ENCODE measurements at regions not wholly inside any gene's neighbourhood (a gene's known extent, or its start where the extent isn't known, plus 50 kb on each side); places are given as distances from the start of the nearest gene placed in this dataset.

DNA sequence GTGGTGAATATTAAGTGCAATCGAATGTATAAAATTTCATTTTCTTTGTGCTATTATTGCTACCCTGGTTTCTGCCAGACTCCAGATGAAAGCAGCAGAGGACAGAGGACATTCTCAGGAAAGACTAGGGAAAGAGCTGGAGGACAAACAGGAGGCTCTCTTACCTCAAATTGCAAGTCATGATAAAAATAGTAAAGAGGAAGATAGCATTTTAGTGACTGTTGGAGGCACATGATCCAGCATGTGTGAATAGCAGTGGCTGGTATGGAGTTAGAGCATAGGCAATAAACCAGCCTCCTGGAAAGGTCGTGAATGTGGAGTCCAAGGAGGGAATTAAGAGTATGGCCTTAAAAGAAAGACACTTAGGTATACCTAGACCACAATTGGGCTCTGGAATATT lies 1040.0 kb downstream of the STPG2 start:
- no peaks in the 10 kb centered on the region for H3K36me3 Mint-ChIP-seq (ENCODE audit: low read depth)
- Histone ChIP-seq H3K36me3 (ENCODE audit: control insufficient read depth, insufficient read depth, low read length) (no peaks in the 10 kb centered on the region), H3K27ac (ENCODE audit: low read depth, low read length) (no peak overlapping the region), H3K9ac (ENCODE audit: extremely low read depth, low read length, poor library complexity, severe bottlenecking) (no peak overlapping the region), H3K9me3 (ENCODE audit: control insufficient read depth, low read length) (no peaks in the 10 kb centered on the region), H3K4me1 (ENCODE audit: control insufficient read depth, insufficient read depth, low read length) (no peaks in the 10 kb centered on the region), H3K27me3 (ENCODE audit: control insufficient read depth, insufficient read depth, low read length, poor library complexity, severe bottlenecking) (no peaks in the 10 kb centered on the region), H3K4me3 (ENCODE audit: low read length) (no peak overlapping the region)
- no peak overlapping the region for H3K27ac Mint-ChIP-seq
- no peak for DNase-seq
- H3K4me3 Mint-ChIP-seq = no peak overlapping the region
- peaks cover 3% of the 10 kb centered on the region for H3K9me3 Mint-ChIP-seq
- no peaks in the 10 kb centered on the region for H3K4me1 Mint-ChIP-seq
- no peaks in the 10 kb centered on the region for H3K27me3 Mint-ChIP-seq (ENCODE audit: insufficient read depth)
- WGBS, 2 experiments (ENCODE audit: insufficient coverage in 1 of 2, insufficient read length in 1 of 2) = 87 to 93% methylated on average over 2 of the region's 2 CpGs
- TF ChIP-seq, protein P1, sequence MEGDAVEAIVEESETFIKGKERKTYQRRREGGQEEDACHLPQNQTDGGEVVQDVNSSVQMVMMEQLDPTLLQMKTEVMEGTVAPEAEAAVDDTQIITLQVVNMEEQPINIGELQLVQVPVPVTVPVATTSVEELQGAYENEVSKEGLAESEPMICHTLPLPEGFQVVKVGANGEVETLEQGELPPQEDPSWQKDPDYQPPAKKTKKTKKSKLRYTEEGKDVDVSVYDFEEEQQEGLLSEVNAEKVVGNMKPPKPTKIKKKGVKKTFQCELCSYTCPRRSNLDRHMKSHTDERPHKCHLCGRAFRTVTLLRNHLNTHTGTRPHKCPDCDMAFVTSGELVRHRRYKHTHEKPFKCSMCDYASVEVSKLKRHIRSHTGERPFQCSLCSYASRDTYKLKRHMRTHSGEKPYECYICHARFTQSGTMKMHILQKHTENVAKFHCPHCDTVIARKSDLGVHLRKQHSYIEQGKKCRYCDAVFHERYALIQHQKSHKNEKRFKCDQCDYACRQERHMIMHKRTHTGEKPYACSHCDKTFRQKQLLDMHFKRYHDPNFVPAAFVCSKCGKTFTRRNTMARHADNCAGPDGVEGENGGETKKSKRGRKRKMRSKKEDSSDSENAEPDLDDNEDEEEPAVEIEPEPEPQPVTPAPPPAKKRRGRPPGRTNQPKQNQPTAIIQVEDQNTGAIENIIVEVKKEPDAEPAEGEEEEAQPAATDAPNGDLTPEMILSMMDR (conservative IDR thresholded peaks at IDR 0.05) = no peak

DNA sequence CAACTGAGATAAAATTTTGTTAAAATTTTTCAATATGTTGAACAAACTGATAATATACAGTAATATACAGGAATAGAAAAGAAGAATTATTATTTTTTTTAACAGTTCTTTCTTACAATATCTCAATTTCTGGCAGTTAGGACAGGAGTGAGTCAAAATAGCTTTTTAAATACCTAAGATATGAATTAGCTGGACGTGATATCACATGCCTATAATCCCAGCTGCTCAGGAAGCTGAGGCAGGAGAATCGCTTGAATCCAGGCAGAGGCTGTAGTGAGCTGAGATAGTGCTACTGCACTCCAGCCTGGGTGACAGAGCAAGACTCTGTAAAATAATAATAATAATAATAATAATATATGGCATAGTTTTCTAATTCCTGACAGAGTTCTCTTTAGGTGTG lies 1039.3 kb downstream of the STPG2 start:
- H3K4me1 ChIP-seq (ENCODE audit: control insufficient read depth, insufficient read depth, low read length) = no peaks in the 10 kb centered on the region
- Mint-ChIP-seq H3K4me1 (no peaks in the 10 kb centered on the region), H3K27me3 (ENCODE audit: insufficient read depth) (no peaks in the 10 kb centered on the region), H3K27ac (no peak overlapping the region), H3K4me3 (no peak overlapping the region), H3K9me3 (peaks cover 3% of the 10 kb centered on the region), H3K36me3 (ENCODE audit: low read depth) (no peaks in the 10 kb centered on the region)
- TF ChIP-seq, protein P1 (conservative IDR thresholded peaks at IDR 0.05) = no peak
- no peak overlapping the region for H3K9ac ChIP-seq (ENCODE audit: extremely low read depth, low read length, poor library complexity, severe bottlenecking)
- DNase-seq = no peak
- WGBS, 2 experiments (ENCODE audit: insufficient coverage in 1 of 2, insufficient read length in 1 of 2) = 87 to 90% methylated on average over 2 of the region's 2 CpGs
- H3K36me3 ChIP-seq (ENCODE audit: control insufficient read depth, insufficient read depth, low read length) = no peaks in the 10 kb centered on the region
- no peak overlapping the region for H3K4me3 ChIP-seq (ENCODE audit: low read length)
- no peaks in the 10 kb centered on the region for H3K27me3 ChIP-seq (ENCODE audit: control insufficient read depth, insufficient read depth, low read length, poor library complexity, severe bottlenecking)
- H3K27ac ChIP-seq (ENCODE audit: low read depth, low read length) = no peak overlapping the region
- no peaks in the 10 kb centered on the region for H3K9me3 ChIP-seq (ENCODE audit: control insufficient read depth, low read length)

DNA sequence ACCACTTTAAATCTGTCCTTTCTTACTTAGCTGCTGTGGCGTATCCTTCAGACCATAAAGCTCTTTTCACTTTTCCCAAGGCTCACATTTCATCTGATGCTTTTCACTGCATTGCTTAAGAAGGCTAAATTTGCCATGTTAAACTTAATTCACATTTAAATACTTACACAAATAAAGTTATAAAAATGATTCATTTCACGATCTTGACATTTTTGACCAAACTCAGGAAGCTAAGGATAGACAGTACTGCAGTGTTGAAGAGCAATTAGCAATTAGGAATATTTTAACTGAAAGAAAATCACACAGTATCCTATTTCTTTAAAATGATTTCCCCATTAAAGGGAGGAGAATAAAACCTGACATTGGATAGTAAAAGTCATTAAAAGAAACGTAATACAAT lies 1038.6 kb downstream of the STPG2 start:
- Histone ChIP-seq H3K36me3 (ENCODE audit: control insufficient read depth, insufficient read depth, low read length) (no peaks in the 10 kb centered on the region), H3K9me3 (ENCODE audit: control insufficient read depth, low read length) (no peaks in the 10 kb centered on the region), H3K27me3 (ENCODE audit: control insufficient read depth, insufficient read depth, low read length, poor library complexity, severe bottlenecking) (no peaks in the 10 kb centered on the region), H3K27ac (ENCODE audit: low read depth, low read length) (no peak overlapping the region), H3K9ac (ENCODE audit: extremely low read depth, low read length, poor library complexity, severe bottlenecking) (no peak overlapping the region), H3K4me1 (ENCODE audit: control insufficient read depth, insufficient read depth, low read length) (no peaks in the 10 kb centered on the region), H3K4me3 (ENCODE audit: low read length) (no peak overlapping the region)
- Mint-ChIP-seq H3K4me1 (no peaks in the 10 kb centered on the region), H3K9me3 (peaks cover 3% of the 10 kb centered on the region), H3K36me3 (ENCODE audit: low read depth) (no peaks in the 10 kb centered on the region), H3K27me3 (ENCODE audit: insufficient read depth) (no peaks in the 10 kb centered on the region), H3K4me3 (no peak overlapping the region), H3K27ac (no peak overlapping the region)
- 86 to 100% methylated on average over 2 to 3 of the region's 3 CpGs for WGBS, 2 experiments (ENCODE audit: insufficient coverage in 1 of 2, insufficient read length in 1 of 2)
- TF ChIP-seq, protein P1 (conservative IDR thresholded peaks at IDR 0.05) = no peak
- DNase-seq = no peak
